Ishikawa (cell line): ENCODE measurements at regions not wholly inside any gene's neighbourhood (a gene's known extent, or its start where the extent isn't known, plus 50 kb on each side); places are given as distances from the start of the nearest gene placed in this dataset.

Experiments
- CEBPB ChIP-seq: IDR thresholded peaks from 2 replicates; pipeline ENCODE4 v1.6.1; 2012
- CREB1 ChIP-seq: IDR thresholded peaks from 2 replicates; pipeline ENCODE4 v1.6.1; 2012; ENCODE audit warnings: low read depth
- EGR1 ChIP-seq: IDR thresholded peaks from 2 replicates; pipeline ENCODE4 v1.6.1; 2012
- EP300 ChIP-seq: IDR thresholded peaks from 2 replicates; pipeline ENCODE4 v1.6.1; 2012; ENCODE audit warnings: borderline replicate concordance
- FOXM1 ChIP-seq: IDR thresholded peaks from 2 replicates; pipeline ENCODE4 v1.6.1; 2012; ENCODE audit warnings: low read depth, borderline replicate concordance
- MAX ChIP-seq: IDR thresholded peaks from 2 replicates; pipeline ENCODE4 v1.6.1; 2012
- NFIC ChIP-seq: IDR thresholded peaks from 2 replicates; pipeline ENCODE4 v1.6.1; 2012
- RAD21 ChIP-seq: IDR thresholded peaks from 2 replicates; pipeline ENCODE4 v1.6.1; 2012; ENCODE audit warnings: low read depth
- REST ChIP-seq: IDR thresholded peaks from 2 replicates; pipeline ENCODE4 v1.6.1; 2012; ENCODE audit warnings: low read depth, mild to moderate bottlenecking
- TAF1 ChIP-seq: IDR thresholded peaks from 2 replicates; pipeline ENCODE4 v1.6.1; 2012; ENCODE audit warnings: low read depth, mild to moderate bottlenecking
- TCF12 ChIP-seq: IDR thresholded peaks from 2 replicates; pipeline ENCODE4 v1.6.1; 2012; ENCODE audit warnings: low read depth
- TEAD4 ChIP-seq: IDR thresholded peaks from 2 replicates; pipeline ENCODE4 v1.6.1; 2012
- USF1 ChIP-seq: IDR thresholded peaks from 2 replicates; pipeline ENCODE4 v1.6.1; 2012
- YY1 ChIP-seq: IDR thresholded peaks from 2 replicates; pipeline ENCODE4 v1.6.1; 2012; ENCODE audit warnings: low read depth
- ZBTB7A ChIP-seq: IDR thresholded peaks from 2 replicates; pipeline ENCODE4 v1.6.1; 2012; ENCODE audit warnings: low read depth

GRCh38 chr10:106520698-106521097 lies 643.8 kb downstream of the SORCS1 start:
- TF ChIP-seq RAD21 (no peak), REST (no peak), EP300 (no peak), CREB1 (no peak), TEAD4 (no peak), FOXM1 (no peak), YY1 (no peak), NFIC (no peak), TCF12 (no peak), ZBTB7A (no peak), EGR1 (no peak)

- no peak for TF ChIP-seq EP300
- TF ChIP-seq NFIC: no peak
- no peak for TF ChIP-seq TAF1
- TF ChIP-seq TEAD4: no peak
- TF ChIP-seq CREB1: no peak
- no peak for TF ChIP-seq REST
- no peak for TF ChIP-seq YY1
- TF ChIP-seq TCF12: no peak
- TF ChIP-seq ZBTB7A: no peak
- TF ChIP-seq MAX: no peak
- no peak for TF ChIP-seq RAD21
- TF ChIP-seq USF1: no peak
- no peak for TF ChIP-seq EGR1
- no peak for TF ChIP-seq FOXM1
- no peak for TF ChIP-seq CEBPB
Measured at GRCh38 chr10:106519376-106520030, 645.0 kb downstream of the SORCS1 start.

- TF ChIP-seq CEBPB (no peak), EGR1 (no peak), REST (no peak), TCF12 (no peak), FOXM1 (no peak), YY1 (no peak), TAF1 (no peak), NFIC (no peak)
Measured at GRCh38 chr10:106515206-106515790, 649.2 kb downstream of the SORCS1 start.

- TF ChIP-seq MAX (no peak), TCF12 (no peak), EP300 (no peak), CREB1 (no peak), TEAD4 (no peak), FOXM1 (no peak), REST (no peak), CEBPB (no peak), YY1 (no peak), USF1 (no peak), ZBTB7A (no peak), TAF1 (no peak), RAD21 (no peak), NFIC (no peak), EGR1 (no peak)
Measured at GRCh38 chr10:106513352-106513771, 651.1 kb downstream of the SORCS1 start.
